K562 (cell line): ENCODE measurements at regions not wholly inside any gene's neighbourhood (a gene's known extent, or its start where the extent isn't known, plus 50 kb on each side); places are given as distances from the start of the nearest gene placed in this dataset.

Experiments used
- ATAC-seq: fragments of 200-7000 bp; cut with Tn5 transposase; 3 replicates; pipeline ENCODE4 v1.9.1; 2020; ENCODE audit warnings: moderate library complexity
- BruUV-seq: library from RNA; stranded (reverse); fragments of 400-500 nt; replicated peaks from 2 replicates; lab custom pipeline; 2021; lab: Mats Ljungman, UMichigan
- CTCF ChIA-PET: fragments of 300-600 bp; formaldehyde crosslinking; extraction: SDS; loops from one replicate; lab custom pipeline; 2021; ENCODE audit warnings: low intra/inter-chr PET ratio; lab: Yijun Ruan, JAX
- POLR2A ChIA-PET: fragments of 300-600, 350-650 bp; sonication (Branson Sonifier 250); formaldehyde crosslinking; extraction: SDS; loops from one replicate; lab custom pipeline; 2021; ENCODE audit warnings: antibody characterized with exemption, inconsistent platforms; lab: Yijun Ruan, JAX
- DNase-seq, 4 experiments: peaks; one replicate each; pipeline versions ENCODE4 v3.0.0 to v3.0.0-alpha.2; 2011 to 2018; ENCODE audit warnings: low spot score in 3 of 4, mixed read lengths in 3 of 4; ENCODE audit errors: extremely low read depth in 1 of 4
- FAIRE-seq: peaks from 2 replicates; lab custom pipeline; 2011; peaks lifted over from hg19 to GRCh38; lab: Jason Lieb, UNC
- H2AFZ ChIP-seq: 2 replicates; pipeline ENCODE4 v1.6.0; 2011; ENCODE audit warnings: low read depth, low read length, control low read depth, inconsistent platforms
- H3K27ac ChIP-seq: fragments of 200-600 bp; 3 replicates; pipeline ENCODE4 v1.8.0; 2011; ENCODE audit warnings: low read depth, mild to moderate bottlenecking, control low read depth, inconsistent platforms, low read length, moderate library complexity, mixed read lengths; ENCODE audit errors: extremely low read depth
- H3K27me3 ChIP-seq, 2 experiments: fragments of 300-600 bp in 1 of 2; 2 replicates in 1 of 2; 3 replicates in 1 of 2; pipeline versions ENCODE4 v1.6.0 to v1.8.0; 2011; ENCODE audit warnings: inconsistent platforms in 2 of 2, low read length in 2 of 2, mild to moderate bottlenecking in 1 of 2, mixed read lengths in 1 of 2, moderate library complexity in 1 of 2; ENCODE audit not compliant: control insufficient read depth in 2 of 2, insufficient read depth in 2 of 2
- H3K36me3 ChIP-seq: fragments of 300-600 bp; 3 replicates; pipeline ENCODE4 v1.8.0; 2011; ENCODE audit warnings: mild to moderate bottlenecking, low read length, inconsistent platforms; ENCODE audit not compliant: control insufficient read depth, insufficient read depth
- H3K4me1 ChIP-seq, 2 experiments: fragments of 200-600 bp in 1 of 2; replicated peaks in 1 of 2; 2 replicates in 1 of 2; 3 replicates in 1 of 2; pipeline versions ENCODE4 v1.5.1 to v1.8.0; 2011; ENCODE audit warnings: inconsistent platforms in 2 of 2, low read length in 2 of 2, mild to moderate bottlenecking in 1 of 2, mixed read lengths in 1 of 2, moderate library complexity in 1 of 2; ENCODE audit not compliant: control insufficient read depth in 2 of 2, insufficient read depth in 2 of 2
- H3K4me2 ChIP-seq: 2 replicates; pipeline ENCODE4 v1.6.1; 2011; ENCODE audit warnings: low read length, control low read depth, inconsistent platforms, mixed read lengths; ENCODE audit not compliant: insufficient read depth
- H3K4me3 ChIP-seq: fragments of 200-600 bp; sonication (generic), shearing (Covaris generic); 2 replicates; pipeline ENCODE4 v1.5.1; 2016; ENCODE audit warnings: control low read depth, inconsistent platforms
- H3K79me2 ChIP-seq: fragments of 200-600 bp; 3 replicates; pipeline ENCODE4 v1.8.0; 2011; ENCODE audit warnings: low read length, inconsistent platforms; ENCODE audit not compliant: control insufficient read depth, insufficient read depth
- H3K9ac ChIP-seq, 2 experiments: 2 replicates each; pipeline versions ENCODE4 v1.6.0 to v1.6.1; 2011; ENCODE audit warnings: low read depth in 2 of 2, low read length in 2 of 2, control low read depth in 1 of 2, inconsistent platforms in 1 of 2, mild to moderate bottlenecking in 1 of 2, mixed read lengths in 1 of 2; ENCODE audit not compliant: insufficient read depth in 1 of 2
- H3K9me1 ChIP-seq: one replicate; pipeline ENCODE4 v1.6.0; 2011; ENCODE audit warnings: inconsistent platforms, mild to moderate bottlenecking, low read length, moderate library complexity; ENCODE audit not compliant: control insufficient read depth, insufficient read depth
- H3K9me3 ChIP-seq: replicated peaks from 2 replicates; pipeline ENCODE4 v1.5.1; 2011; ENCODE audit warnings: low read depth, low read length, inconsistent platforms; ENCODE audit not compliant: control insufficient read depth, insufficient read depth
- H4K20me1 ChIP-seq: replicated peaks from 2 replicates; pipeline ENCODE4 v1.6.1; 2011; ENCODE audit warnings: low read length, inconsistent platforms, mixed read lengths; ENCODE audit not compliant: control insufficient read depth, insufficient read depth
- CEBPG ChIP-seq, 3 experiments: fragments of 200-800 bp in 1 of 3; sonication (Bioruptor generic) in 1 of 3; sonication (generic) in 1 of 3; formaldehyde crosslinking in 1 of 3; IDR thresholded peaks in 2 of 3; conservative IDR thresholded peaks in 1 of 3; 2 replicates each; pipeline versions ENCODE4 v1.6.1 to v1.8.0; 2016 to 2022; ENCODE audit warnings: missing compliant biosample characterization in 2 of 3, missing genetic modification characterization in 2 of 3, mild to moderate bottlenecking in 1 of 3, missing genetic modification reagents in 1 of 3
- DDX20 ChIP-seq: fragments of 450-650 bp; IDR thresholded peaks from 2 replicates; pipeline ENCODE4 v1.6.1; 2016; ENCODE audit warnings: missing genetic modification characterization, low read depth, mild to moderate bottlenecking, missing compliant biosample characterization, moderate library complexity
- DPF2 ChIP-seq: fragments of 450-650 bp; IDR thresholded peaks from 2 replicates; pipeline ENCODE4 v1.6.1; 2016
- ESRRB ChIP-seq: fragments of 250-450 bp; sonication (Bioruptor Pico); IDR thresholded peaks from 2 replicates; pipeline ENCODE4 v1.5.0; 2020; ENCODE audit warnings: mild to moderate bottlenecking, moderate library complexity, borderline replicate concordance
- GATAD2A ChIP-seq: fragments of 450-650 bp; IDR thresholded peaks from 2 replicates; pipeline ENCODE4 v1.6.1; 2017
- HOXB6 ChIP-seq: fragments of 250-450 bp; sonication (Bioruptor Pico); IDR thresholded peaks from 2 replicates; pipeline ENCODE4 v1.5.1; 2022; ENCODE audit warnings: mild to moderate bottlenecking, borderline replicate concordance
- KDM4B ChIP-seq, 2 experiments: fragments of 450-650 bp in 1 of 2; sonication (generic) in 1 of 2; IDR thresholded peaks; 2 replicates each; pipeline ENCODE4 v1.6.1; 2016 to 2017; ENCODE audit warnings: borderline replicate concordance in 2 of 2, antibody characterized with exemption in 1 of 2, low read depth in 1 of 2, mild to moderate bottlenecking in 1 of 2
- MCM3 ChIP-seq: fragments of 450-650 bp; IDR thresholded peaks from 2 replicates; pipeline ENCODE4 v1.6.1; 2016
- NFE2L1 ChIP-seq: fragments of 450-650 bp; IDR thresholded peaks from 2 replicates; pipeline ENCODE4 v1.6.1; 2016; ENCODE audit warnings: missing genetic modification characterization, low read depth, mild to moderate bottlenecking, missing compliant biosample characterization, moderate library complexity, borderline replicate concordance
- NR2F6 ChIP-seq: fragments of 450-650 bp; formaldehyde crosslinking; IDR thresholded peaks from 2 replicates; pipeline ENCODE4 v1.4.0; 2020; ENCODE audit warnings: mild to moderate bottlenecking
- SIN3A ChIP-seq, 2 experiments: fragments of 150-350 bp in 1 of 2; IDR thresholded peaks; 2 replicates each; pipeline ENCODE4 v1.6.1; 2011 to 2016; ENCODE audit warnings: borderline replicate concordance in 2 of 2, low read depth in 2 of 2, low read length in 2 of 2, mild to moderate bottlenecking in 2 of 2, moderate library complexity in 2 of 2; ENCODE audit not compliant: control insufficient read depth in 1 of 2
- SOX6 ChIP-seq: fragments of 450-650 bp; IDR thresholded peaks from 2 replicates; pipeline ENCODE4 v1.6.1; 2014; ENCODE audit warnings: mild to moderate bottlenecking
- SP1 ChIP-seq: sonication (generic); formaldehyde crosslinking; IDR thresholded peaks from 2 replicates; pipeline ENCODE4 v1.8.1; 2022; ENCODE audit warnings: mild to moderate bottlenecking, missing genetic modification reagents
- TCF7 ChIP-seq: sonication (generic); IDR thresholded peaks from 2 replicates; pipeline ENCODE4 v1.6.1; 2016; ENCODE audit warnings: antibody characterized with exemption, borderline replicate concordance
- TEAD4 ChIP-seq, 2 experiments: sonication (generic) in 1 of 2; formaldehyde crosslinking in 1 of 2; IDR thresholded peaks; 2 replicates each; pipeline versions ENCODE4 v1.6.1 to v1.8.0; 2012 to 2022; ENCODE audit warnings: borderline replicate concordance in 1 of 2, inconsistent platforms in 1 of 2, low read length in 1 of 2, mild to moderate bottlenecking in 1 of 2, missing genetic modification reagents in 1 of 2
- TFE3 ChIP-seq: fragments of 450-650 bp; formaldehyde crosslinking; IDR thresholded peaks from 2 replicates; pipeline ENCODE4 v1.4.0; 2020; ENCODE audit warnings: mild to moderate bottlenecking, mixed read lengths
- ZNF282 ChIP-seq: sonication (generic); formaldehyde crosslinking; IDR thresholded peaks from 2 replicates; pipeline ENCODE4 v1.8.1; 2023; ENCODE audit warnings: missing genetic modification reagents
- ZNF408 ChIP-seq: fragments of 250-450 bp; sonication (Bioruptor Pico); IDR thresholded peaks from 2 replicates; pipeline ENCODE4 v1.4.0; 2020; ENCODE audit warnings: low read depth, mild to moderate bottlenecking, moderate library complexity
- WGBS: fragments of 100-300 bp; shearing (Covaris generic); methylation state at CpG from one replicate; pipeline ENCODE4 v1.1.6; 2016; ENCODE audit warnings: low coverage, mixed read lengths; ENCODE audit not compliant: insufficient coverage; ENCODE audit errors: missing lambda C conversion rate; 5-methylcytosine and 5-hydroxymethylcytosine counted together
- in situ Hi-C: fragments of 300-500 bp; cut with MboI; formaldehyde crosslinking; loops from 4 replicates; pipeline ENCODE4 v1.15.0; 2018; ENCODE audit warnings: inconsistent platforms, mixed read lengths
- intact Hi-C: fragments of 100-400 bp; cut with micrococcal nuclease; formaldehyde crosslinking; loops from 2 replicates; pipeline ENCODE4 v1.14.2; 2022
- TF ChIP-seq, protein P1 (sequence below): sonication (generic); formaldehyde crosslinking; IDR thresholded peaks from 2 replicates; pipeline ENCODE4 v1.4.0; 2020; ENCODE audit warnings: mild to moderate bottlenecking, missing genetic modification reagents
- TF ChIP-seq, protein P2 (sequence below): fragments of 450-650 bp; conservative IDR thresholded peaks from 2 replicates; pipeline ENCODE4 v1.6.1; 2016; ENCODE audit warnings: missing genetic modification characterization, low read depth, mild to moderate bottlenecking, missing compliant biosample characterization, moderate library complexity

- in situ Hi-C loops = no loop called here
- TF ChIP-seq, protein P1, sequence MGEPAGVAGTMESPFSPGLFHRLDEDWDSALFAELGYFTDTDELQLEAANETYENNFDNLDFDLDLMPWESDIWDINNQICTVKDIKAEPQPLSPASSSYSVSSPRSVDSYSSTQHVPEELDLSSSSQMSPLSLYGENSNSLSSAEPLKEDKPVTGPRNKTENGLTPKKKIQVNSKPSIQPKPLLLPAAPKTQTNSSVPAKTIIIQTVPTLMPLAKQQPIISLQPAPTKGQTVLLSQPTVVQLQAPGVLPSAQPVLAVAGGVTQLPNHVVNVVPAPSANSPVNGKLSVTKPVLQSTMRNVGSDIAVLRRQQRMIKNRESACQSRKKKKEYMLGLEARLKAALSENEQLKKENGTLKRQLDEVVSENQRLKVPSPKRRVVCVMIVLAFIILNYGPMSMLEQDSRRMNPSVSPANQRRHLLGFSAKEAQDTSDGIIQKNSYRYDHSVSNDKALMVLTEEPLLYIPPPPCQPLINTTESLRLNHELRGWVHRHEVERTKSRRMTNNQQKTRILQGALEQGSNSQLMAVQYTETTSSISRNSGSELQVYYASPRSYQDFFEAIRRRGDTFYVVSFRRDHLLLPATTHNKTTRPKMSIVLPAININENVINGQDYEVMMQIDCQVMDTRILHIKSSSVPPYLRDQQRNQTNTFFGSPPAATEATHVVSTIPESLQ (CRISPR knock-in tag) = no peak
- TF ChIP-seq NFE2L1 (tag) (no peak), TCF7 (no peak), TFE3 (CRISPR knock-in tag) (no peak), ZNF408 (CRISPR knock-in tag) (no peak), SP1 (no peak), ESRRB (no peak), HOXB6 (no peak), MCM3 (no peak), KDM4B (IDR thresholded peaks at IDR 0.05; ENCODE audit: borderline replicate concordance in 2 of 2, low read depth in 1 of 2) (no peak), DDX20 (no peak), CEBPG (CRISPR knock-in tag; IDR thresholded peaks at IDR 0.05) (no peak), CEBPG (tag; conservative IDR thresholded peaks at IDR 0.05 in 1 of 2, IDR thresholded peaks at IDR 0.05 in 1 of 2) (no peak), SIN3A (IDR thresholded peaks at IDR 0.05; ENCODE audit: borderline replicate concordance in 2 of 2, control insufficient read depth in 1 of 2, low read depth in 2 of 2, low read length in 2 of 2) (no peak), NR2F6 (CRISPR knock-in tag) (no peak), ZNF282 (CRISPR knock-in tag) (no peak), GATAD2A (no peak), DPF2 (no peak), SOX6 (no peak), TEAD4 (IDR thresholded peaks at IDR 0.05; ENCODE audit: low read length) (no peak), TEAD4 (CRISPR knock-in tag; IDR thresholded peaks at IDR 0.05; ENCODE audit: borderline replicate concordance) (no peak)
- TF ChIP-seq, protein P2, sequence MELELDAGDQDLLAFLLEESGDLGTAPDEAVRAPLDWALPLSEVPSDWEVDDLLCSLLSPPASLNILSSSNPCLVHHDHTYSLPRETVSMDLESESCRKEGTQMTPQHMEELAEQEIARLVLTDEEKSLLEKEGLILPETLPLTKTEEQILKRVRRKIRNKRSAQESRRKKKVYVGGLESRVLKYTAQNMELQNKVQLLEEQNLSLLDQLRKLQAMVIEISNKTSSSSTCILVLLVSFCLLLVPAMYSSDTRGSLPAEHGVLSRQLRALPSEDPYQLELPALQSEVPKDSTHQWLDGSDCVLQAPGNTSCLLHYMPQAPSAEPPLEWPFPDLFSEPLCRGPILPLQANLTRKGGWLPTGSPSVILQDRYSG (tag) = no peak
- no peak overlapping the region for H2AFZ ChIP-seq
- no TSS peak for BruUV-seq
- no peak overlapping the region for H3K4me3 ChIP-seq
- H3K27me3 ChIP-seq = no peaks in the 10 kb centered on the region
- ATAC-seq (no peak), DNase-seq (no peak), FAIRE-seq (no peak)
- H3K9me3 ChIP-seq = no peaks in the 10 kb centered on the region
- H4K20me1 ChIP-seq = no peaks in the 10 kb centered on the region
- 20% methylated on average over 1 of the region's 1 CpG for WGBS
- H3K27ac ChIP-seq = no peak overlapping the region
- H3K9me1 ChIP-seq = no peaks in the 10 kb centered on the region
- no peak overlapping the region for H3K4me2 ChIP-seq
- H3K9ac ChIP-seq = no peak overlapping the region
- ChIA-PET POLR2A (no interaction called here), CTCF (no interaction called here)
- no peaks in the 10 kb centered on the region for H3K79me2 ChIP-seq
- no peaks in the 10 kb centered on the region for H3K4me1 ChIP-seq
- H3K36me3 ChIP-seq = no peaks in the 10 kb centered on the region
- intact Hi-C loops = no loop called here
Measured at GRCh38 chr4:96194993-96195392, 355.1 kb downstream of the PDHA2 start.
